H1 (cell line): ENCODE measurements at regions not wholly inside any gene's neighbourhood (a gene's known extent, or its start where the extent isn't known, plus 50 kb on each side); places are given as distances from the start of the nearest gene placed in this dataset.

ENCODE experiments used
- ASH2L ChIP-seq: fragments of 200-600, 300-600 bp; sonication (generic); IDR thresholded peaks from one replicate; pipeline ENCODE4 v1.7.1; 2017; ENCODE audit warnings: low read length
- CHD7 ChIP-seq: fragments of 300-600 bp; sonication (generic); IDR thresholded peaks from 2 replicates; pipeline ENCODE4 v1.7.1; 2012; ENCODE audit warnings: low read length, moderate library complexity, mild to moderate bottlenecking, inconsistent platforms; ENCODE audit not compliant: insufficient replicate concordance
- HDAC6 ChIP-seq: IDR thresholded peaks from one replicate; pipeline ENCODE4 v1.7.1; 2012; ENCODE audit warnings: low read depth, mild to moderate bottlenecking, inconsistent platforms, low read length, moderate library complexity
- KDM5A ChIP-seq: fragments of 200-600 bp; IDR thresholded peaks from 2 replicates; pipeline ENCODE4 v1.7.1; 2012; ENCODE audit warnings: mild to moderate bottlenecking, low read length, inconsistent platforms, mixed read lengths
- POLR2AphosphoS5 ChIP-seq: IDR thresholded peaks from 2 replicates; pipeline ENCODE4 v1.6.1; 2011; ENCODE audit warnings: low read depth, low read length
- TBP ChIP-seq: IDR thresholded peaks from 2 replicates; pipeline ENCODE4 v1.6.1; 2011; ENCODE audit warnings: low read depth, low read length, improper control_type of control experiment

- TF ChIP-seq CHD7 (no peak), POLR2AphosphoS5 (no peak), ASH2L (no peak), TBP (no peak), KDM5A (no peak), HDAC6 (no peak)
Observed at GRCh38 chr10:4281190-4281825, 496.3 kb upstream of the KLF6 start (continued).
